Sigmoid colon (tissue), 4 donors: ENCODE measurements at regions not wholly inside any gene's neighbourhood (a gene's known extent, or its start where the extent isn't known, plus 50 kb on each side); places are given as distances from the start of the nearest gene placed in this dataset.

Source experiments
- EP300 ChIP-seq, 4 donors: sonication (generic); formaldehyde crosslinking; IDR thresholded peaks; one replicate each; pipeline ENCODE4 v1.6.1; 2017; ENCODE audit warnings: antibody characterized with exemption in 4 of 4
- POLR2A ChIP-seq, 2 donors: fragments of 450-650 bp; IDR thresholded peaks; one replicate each; pipeline ENCODE4 v1.6.1; 2016; ENCODE audit warnings: antibody characterized with exemption in 2 of 2, mild to moderate bottlenecking in 2 of 2, moderate library complexity in 2 of 2
- POLR2AphosphoS5 ChIP-seq, 4 donors: sonication (generic); formaldehyde crosslinking; IDR thresholded peaks; one replicate each; pipeline ENCODE4 v1.6.1; 2017; ENCODE audit warnings: antibody characterized with exemption in 4 of 4
- TF ChIP-seq, protein P1 (sequence below), 4 experiments: fragments of 450-650 bp in 3 of 4; fragments of 200-600 bp in 1 of 4; IDR thresholded peaks; one replicate each; pipeline ENCODE4 v1.5.1; 2016 to 2019; ENCODE audit warnings: antibody characterized with exemption in 4 of 4, mild to moderate bottlenecking in 3 of 4, moderate library complexity in 2 of 4

DNA sequence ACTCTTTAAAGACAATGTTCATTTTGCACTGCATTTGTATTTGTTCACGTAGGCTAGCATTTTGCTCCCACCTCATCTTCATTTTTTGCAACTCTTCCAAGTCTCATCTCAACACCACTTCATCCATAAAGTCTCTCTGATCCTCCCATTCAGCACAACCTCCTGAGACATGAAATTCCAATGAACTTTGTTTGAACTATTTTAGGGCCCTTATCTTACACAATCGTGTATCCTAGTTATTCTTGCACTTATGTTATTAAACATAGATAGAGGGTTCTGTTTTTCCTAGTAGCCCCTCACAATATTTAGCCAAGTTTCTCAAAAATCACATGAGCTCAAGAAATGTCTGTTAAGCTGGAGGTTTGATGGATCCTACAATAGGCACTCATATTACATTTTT lies 500.5 kb upstream of the ADAMTS5 start:
- TF ChIP-seq POLR2A (IDR thresholded peaks at IDR 0.05) (no peak), POLR2AphosphoS5 (IDR thresholded peaks at IDR 0.05) (no peak), EP300 (IDR thresholded peaks at IDR 0.05) (no peak)
- TF ChIP-seq, protein P1, sequence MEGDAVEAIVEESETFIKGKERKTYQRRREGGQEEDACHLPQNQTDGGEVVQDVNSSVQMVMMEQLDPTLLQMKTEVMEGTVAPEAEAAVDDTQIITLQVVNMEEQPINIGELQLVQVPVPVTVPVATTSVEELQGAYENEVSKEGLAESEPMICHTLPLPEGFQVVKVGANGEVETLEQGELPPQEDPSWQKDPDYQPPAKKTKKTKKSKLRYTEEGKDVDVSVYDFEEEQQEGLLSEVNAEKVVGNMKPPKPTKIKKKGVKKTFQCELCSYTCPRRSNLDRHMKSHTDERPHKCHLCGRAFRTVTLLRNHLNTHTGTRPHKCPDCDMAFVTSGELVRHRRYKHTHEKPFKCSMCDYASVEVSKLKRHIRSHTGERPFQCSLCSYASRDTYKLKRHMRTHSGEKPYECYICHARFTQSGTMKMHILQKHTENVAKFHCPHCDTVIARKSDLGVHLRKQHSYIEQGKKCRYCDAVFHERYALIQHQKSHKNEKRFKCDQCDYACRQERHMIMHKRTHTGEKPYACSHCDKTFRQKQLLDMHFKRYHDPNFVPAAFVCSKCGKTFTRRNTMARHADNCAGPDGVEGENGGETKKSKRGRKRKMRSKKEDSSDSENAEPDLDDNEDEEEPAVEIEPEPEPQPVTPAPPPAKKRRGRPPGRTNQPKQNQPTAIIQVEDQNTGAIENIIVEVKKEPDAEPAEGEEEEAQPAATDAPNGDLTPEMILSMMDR (IDR thresholded peaks at IDR 0.05): no peak
